Cardiac muscle cell (in vitro differentiated cells and primary cell): ENCODE measurements at regions not wholly inside any gene's neighbourhood (a gene's known extent, or its start where the extent isn't known, plus 50 kb on each side); places are given as distances from the start of the nearest gene placed in this dataset.
A peak's percentile ranks its signal among the peaks of the same experiment; 100 is the strongest.

Experiments used
- DNase-seq, 2 donors: peaks; one replicate each; pipeline versions ENCODE4 v3.0.0 to v3.0.0-alpha.2; 2010 to 2017; ENCODE audit warnings: low read depth in 1 of 2, low spot score in 1 of 2
- H3K27ac ChIP-seq: fragments of 200-600 bp; sonication (generic); 2 replicates; pipeline ENCODE4 v1.5.1; 2016
- H3K27me3 ChIP-seq: fragments of 200-600 bp; sonication (generic); 2 replicates; pipeline ENCODE4 v1.6.0; 2016; ENCODE audit warnings: control low read depth
- H3K36me3 ChIP-seq: fragments of 200-600 bp; sonication (generic); 2 replicates; pipeline ENCODE4 v1.5.1; 2016; ENCODE audit warnings: control low read depth
- H3K4me1 ChIP-seq: fragments of 200-600 bp; sonication (generic); 2 replicates; pipeline ENCODE4 v1.8.1; 2017; ENCODE audit warnings: low read depth, mild to moderate bottlenecking, mixed run types
- H3K4me3 ChIP-seq: fragments of 200-600 bp; sonication (generic); 2 replicates; pipeline ENCODE4 v1.5.1; 2016; ENCODE audit warnings: mild to moderate bottlenecking
- H3K9me3 ChIP-seq: fragments of 200-600 bp; sonication (generic); 2 replicates; pipeline ENCODE4 v1.5.1; 2017; ENCODE audit warnings: low read depth, mild to moderate bottlenecking, control low read depth
- CTCF ChIP-seq: IDR thresholded peaks from 2 replicates; pipeline ENCODE4 v1.5.1; 2012; ENCODE audit warnings: low read depth, mild to moderate bottlenecking, low read length

GRCh38 chr5:39604491-39604890 lies 179.7 kb upstream of the DAB2 start:
- peaks cover 9% of the 10 kb centered on the region for H3K4me1 ChIP-seq
- H3K36me3 ChIP-seq: no peaks in the 10 kb centered on the region
- no peaks in the 10 kb centered on the region for H3K27me3 ChIP-seq
- no peaks in the 10 kb centered on the region for H3K9me3 ChIP-seq
- H3K27ac ChIP-seq: no peak overlapping the region
- DNase-seq: no peak
- TF ChIP-seq CTCF: no peak
- no peak overlapping the region for H3K4me3 ChIP-seq

GRCh38 chr5:39599721-39600431 lies 175.1 kb upstream of the DAB2 start:
- DNase-seq: peak; percentile 53 to 78
- Histone ChIP-seq H3K27me3 (no peaks in the 10 kb centered on the region), H3K36me3 (no peaks in the 10 kb centered on the region), H3K4me3 (no peak overlapping the region), H3K9me3 (no peaks in the 10 kb centered on the region), H3K27ac (peak overlapping the region; percentile 61), H3K4me1 (peaks cover 12% of the 10 kb centered on the region)
- peak; percentile 46 for TF ChIP-seq CTCF

GRCh38 chr5:39598661-39599248 lies 174.0 kb upstream of the DAB2 start:
- Histone ChIP-seq H3K4me3 (no peak overlapping the region), H3K36me3 (no peaks in the 10 kb centered on the region), H3K9me3 (no peaks in the 10 kb centered on the region), H3K27me3 (no peaks in the 10 kb centered on the region), H3K4me1 (peaks cover 12% of the 10 kb centered on the region), H3K27ac (peak overlapping the region; percentile 61)
- DNase-seq: peak in 1 of 2 donors; percentile 4
- TF ChIP-seq CTCF: no peak

- no peak for TF ChIP-seq CTCF
- Histone ChIP-seq H3K4me3 (no peak overlapping the region), H3K9me3 (no peaks in the 10 kb centered on the region), H3K36me3 (no peaks in the 10 kb centered on the region), H3K27me3 (no peaks in the 10 kb centered on the region), H3K4me1 (no peaks in the 10 kb centered on the region), H3K27ac (no peak overlapping the region)
- no peak for DNase-seq
Measured at GRCh38 chr5:39588179-39588578, 163.4 kb upstream of the DAB2 start.

- Histone ChIP-seq H3K27me3 (no peaks in the 10 kb centered on the region), H3K27ac (no peak overlapping the region), H3K4me1 (no peaks in the 10 kb centered on the region), H3K4me3 (no peak overlapping the region), H3K36me3 (no peaks in the 10 kb centered on the region), H3K9me3 (no peaks in the 10 kb centered on the region)
- no peak for DNase-seq
- TF ChIP-seq CTCF: no peak
Measured at GRCh38 chr5:39587675-39588074, 162.9 kb upstream of the DAB2 start.
